ENCODE measurements at regions not wholly inside any gene's neighbourhood (a gene's known extent, or its start where the extent isn't known, plus 50 kb on each side); places are given as distances from the start of the nearest gene placed in this dataset.

GRCh38 chr2:126568734-126569133 is 87.2 kb upstream of the GYPC start:
- DNase-seq (ENCODE audit: low read depth in 1 of 2, low spot score in 1 of 2), result no peak
- in situ Hi-C loops (cut with HindIII; ENCODE audit: low pct_unique_long_range_greater_than_20kb, low sequenced_read_pairs), result no loop called here
- TF ChIP-seq JUND (IDR thresholded peaks at IDR 0.05; ENCODE audit: low read depth), result no peak

DNA sequence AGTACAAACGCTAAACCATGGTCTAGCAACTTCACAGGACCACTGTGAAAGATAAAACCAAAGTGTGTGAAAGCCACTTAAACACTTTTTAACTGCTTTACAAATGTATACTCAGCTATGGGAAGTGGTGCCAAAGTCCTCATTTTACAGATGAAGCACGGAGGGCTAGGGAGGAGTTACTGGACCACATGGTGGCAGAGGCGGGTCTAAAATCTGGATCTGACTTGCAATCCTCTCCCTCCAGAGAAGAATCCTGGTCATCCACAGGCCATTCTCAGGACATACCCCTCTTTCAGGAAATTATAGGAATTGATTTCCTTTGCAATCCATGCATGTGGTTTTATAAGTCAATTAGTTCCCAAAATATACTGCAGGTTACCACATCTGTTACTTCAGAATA is 84.6 kb upstream of the GYPC start:
- no peak for TF ChIP-seq JUND (IDR thresholded peaks at IDR 0.05; ENCODE audit: low read depth)
- no peak for DNase-seq (ENCODE audit: low read depth in 1 of 2, low spot score in 1 of 2)
- in situ Hi-C loops (cut with HindIII; ENCODE audit: low pct_unique_long_range_greater_than_20kb, low sequenced_read_pairs), result no loop called here

GRCh38 chr2:126575631-126576030 is 80.3 kb upstream of the GYPC start:
- no peak for TF ChIP-seq JUND (IDR thresholded peaks at IDR 0.05; ENCODE audit: low read depth)
- in situ Hi-C loops (cut with HindIII; ENCODE audit: low pct_unique_long_range_greater_than_20kb, low sequenced_read_pairs), result no loop called here

DNA sequence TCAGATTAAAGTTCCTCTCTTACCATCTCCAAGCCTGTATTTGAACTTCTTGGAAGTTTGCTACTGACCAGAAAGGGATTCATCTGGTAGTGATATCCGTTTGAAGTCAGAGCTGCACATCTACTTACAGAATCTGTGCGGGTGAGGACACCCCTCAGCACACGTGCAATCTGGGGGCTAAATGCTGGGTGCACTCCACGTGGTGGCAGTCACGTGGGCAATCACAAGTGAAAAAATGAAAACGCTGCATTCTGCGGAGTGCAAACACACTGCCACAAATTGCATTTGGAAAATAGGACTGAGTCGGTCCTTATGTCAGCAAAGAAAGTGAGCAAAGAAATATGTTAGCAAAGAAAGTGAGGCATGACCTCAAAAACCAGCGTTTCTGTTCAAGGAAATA is 76.1 kb upstream of the GYPC start:
- TF ChIP-seq JUND (IDR thresholded peaks at IDR 0.05; ENCODE audit: low read depth), result no peak
- in situ Hi-C loops (cut with HindIII; ENCODE audit: low pct_unique_long_range_greater_than_20kb, low sequenced_read_pairs), result no loop called here
- no peak for DNase-seq (ENCODE audit: low read depth in 1 of 2, low spot score in 1 of 2)

More at GRCh38 chr2:126575631-126576030, 80.3 kb upstream of the GYPC start:
- DNase-seq (ENCODE audit: low read depth in 1 of 2, low spot score in 1 of 2), result no peak

GRCh38 chr2:126586317-126586716 is 69.6 kb upstream of the GYPC start:
- no peak for TF ChIP-seq JUND (IDR thresholded peaks at IDR 0.05; ENCODE audit: low read depth)
- in situ Hi-C loops (cut with HindIII; ENCODE audit: low pct_unique_long_range_greater_than_20kb, low sequenced_read_pairs), result no loop called here
- DNase-seq (ENCODE audit: low read depth in 1 of 2, low spot score in 1 of 2), result no peak

DNA sequence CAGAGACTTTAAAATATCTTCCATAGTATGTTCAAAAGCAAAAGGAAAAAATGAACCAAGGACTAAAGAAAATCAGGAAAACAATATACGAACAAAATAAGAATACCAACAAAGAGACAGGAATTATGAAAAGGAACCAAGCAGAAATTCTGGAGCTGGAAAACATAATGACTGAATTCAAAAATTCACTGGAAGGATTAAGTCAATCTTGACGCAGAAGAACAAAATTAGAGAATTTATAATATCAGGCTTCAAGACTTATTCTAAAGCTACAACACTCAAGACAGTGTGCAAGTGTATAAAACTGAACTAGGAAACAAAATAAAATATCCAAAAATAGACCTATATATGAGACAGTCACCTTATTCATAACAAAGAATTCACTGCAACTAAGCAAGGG is 56.9 kb upstream of the GYPC start:
- in situ Hi-C loops (cut with HindIII; ENCODE audit: low pct_unique_long_range_greater_than_20kb, low sequenced_read_pairs), result no loop called here
- TF ChIP-seq JUND (IDR thresholded peaks at IDR 0.05; ENCODE audit: low read depth), result no peak

DNA sequence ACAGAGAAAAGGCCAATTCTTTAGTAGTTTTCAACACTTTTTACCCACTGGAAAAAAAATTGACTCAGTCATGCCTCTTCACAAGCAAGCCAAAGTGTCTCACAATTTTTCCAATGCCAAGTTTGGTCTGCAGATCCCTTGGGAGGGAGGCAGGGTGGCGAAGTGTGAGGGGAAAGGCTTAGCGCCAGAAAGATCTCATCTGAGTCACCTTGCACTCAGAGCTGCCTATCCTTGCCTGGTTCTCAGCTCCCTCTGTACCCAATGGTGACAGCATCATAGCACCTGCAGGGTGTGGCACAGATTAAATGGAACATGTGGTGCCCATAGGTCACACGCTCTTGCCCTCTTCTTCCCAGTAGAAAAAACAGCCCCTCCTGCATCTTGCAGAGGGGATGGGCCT is 55.2 kb upstream of the GYPC start:
- no peak for DNase-seq (ENCODE audit: low read depth in 1 of 2, low spot score in 1 of 2)
- in situ Hi-C loops (cut with HindIII; ENCODE audit: low pct_unique_long_range_greater_than_20kb, low sequenced_read_pairs), result no loop called here
- TF ChIP-seq JUND (IDR thresholded peaks at IDR 0.05; ENCODE audit: low read depth), result no peak

More for the DNA sequence above, 56.9 kb upstream of the GYPC start:
- DNase-seq (ENCODE audit: low read depth in 1 of 2, low spot score in 1 of 2), result no peak

- in situ Hi-C loops (cut with HindIII; ENCODE audit: low pct_unique_long_range_greater_than_20kb, low sequenced_read_pairs), result no loop called here
- no peak for TF ChIP-seq JUND (IDR thresholded peaks at IDR 0.05; ENCODE audit: low read depth)
- DNase-seq (ENCODE audit: low read depth in 1 of 2, low spot score in 1 of 2), result no peak
These were observed 53.6 kb upstream of the GYPC start for GRCh38 chr2:126602334-126602733.

All from T47D (cell line).